ENCODE measurements at regions not wholly inside any gene's neighbourhood (a gene's known extent, or its start where the extent isn't known, plus 50 kb on each side); places are given as distances from the start of the nearest gene placed in this dataset.
"Not testable (repeated sequence)": the region's sequence is repeated elsewhere in the genome, so short reads cannot be mapped to it uniquely, and the experiment has no call there.

DNA sequence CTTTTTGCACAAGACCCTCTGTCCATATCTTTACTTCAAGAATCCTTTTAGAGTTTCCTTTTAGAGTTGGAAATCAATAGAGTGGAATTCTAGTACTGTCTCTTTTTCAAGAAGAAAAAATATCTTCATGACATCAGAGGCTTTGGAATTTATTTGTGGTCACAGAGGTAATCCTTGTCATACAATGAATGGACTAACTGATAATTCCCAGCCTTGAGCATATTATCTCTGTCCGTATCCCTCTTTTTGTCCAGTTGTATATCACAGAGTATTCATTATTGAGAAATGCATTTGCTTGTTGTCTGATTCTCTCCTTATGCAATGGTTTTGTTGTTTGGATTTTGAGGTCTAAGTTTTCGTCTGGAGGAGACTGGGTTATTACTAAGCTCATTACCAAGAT lies 82.0 kb upstream of the HAPLN1 start:
- no peak for DNase-seq

DNA sequence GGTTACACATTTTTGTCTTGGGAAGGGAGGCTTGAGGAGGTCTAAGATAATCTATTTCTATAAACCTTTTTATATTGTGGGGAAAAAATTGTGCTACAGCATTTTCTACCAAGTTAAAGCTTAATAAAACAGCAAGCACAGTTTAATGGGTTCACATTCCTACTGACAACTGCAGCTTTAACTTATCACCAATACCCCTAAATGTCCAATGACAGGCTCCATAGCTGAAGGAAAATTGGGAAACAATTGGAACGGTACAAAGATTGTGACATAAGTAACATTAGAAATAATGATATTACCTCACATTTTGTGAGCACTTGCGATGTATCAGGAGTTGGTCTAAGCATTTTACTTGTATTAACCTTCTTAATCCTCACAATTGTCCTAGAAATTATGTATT lies 79.5 kb upstream of the HAPLN1 start:
- no peak for DNase-seq

DNA sequence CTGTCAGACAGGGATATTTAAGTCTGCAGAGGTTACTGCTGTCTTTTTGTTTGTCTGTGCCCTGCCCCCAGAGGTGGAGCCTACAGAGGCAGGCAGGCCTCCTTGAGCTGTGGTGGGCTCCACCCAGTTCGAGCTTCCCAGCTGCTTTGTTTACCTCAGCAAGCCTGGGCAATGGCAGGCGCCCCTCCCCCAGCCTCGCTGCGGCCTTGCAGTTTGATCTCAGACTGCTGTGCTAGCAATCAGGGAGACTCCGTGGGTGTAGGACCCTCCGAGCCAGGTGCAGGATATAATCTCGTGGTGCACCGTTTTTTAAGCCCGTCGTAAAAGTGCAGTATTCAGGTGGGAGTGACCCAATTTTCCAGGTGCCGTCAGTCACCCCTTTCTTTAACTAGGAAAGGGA lies 78.4 kb upstream of the HAPLN1 start:
- DNase-seq: not testable (repeated sequence)

DNA sequence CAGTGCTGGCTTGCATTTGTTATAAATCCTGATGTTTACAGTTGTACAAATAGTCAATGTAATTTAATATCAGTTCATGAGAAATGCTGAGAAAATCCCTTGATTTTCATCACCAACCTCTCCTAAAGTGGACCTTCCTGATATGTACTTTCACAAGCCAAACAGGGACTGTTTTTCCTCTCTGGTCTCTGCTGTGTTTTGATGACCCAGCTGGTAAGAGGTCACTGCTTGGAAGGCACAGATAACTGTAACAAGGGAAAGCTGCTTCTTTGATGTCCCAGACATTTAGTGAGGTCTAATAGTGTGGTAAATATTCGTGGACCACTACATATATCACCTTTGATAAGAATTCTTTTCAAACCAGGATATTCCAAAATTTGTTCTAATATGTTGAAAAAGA lies 68.7 kb upstream of the HAPLN1 start:
- DNase-seq: no peak

DNA sequence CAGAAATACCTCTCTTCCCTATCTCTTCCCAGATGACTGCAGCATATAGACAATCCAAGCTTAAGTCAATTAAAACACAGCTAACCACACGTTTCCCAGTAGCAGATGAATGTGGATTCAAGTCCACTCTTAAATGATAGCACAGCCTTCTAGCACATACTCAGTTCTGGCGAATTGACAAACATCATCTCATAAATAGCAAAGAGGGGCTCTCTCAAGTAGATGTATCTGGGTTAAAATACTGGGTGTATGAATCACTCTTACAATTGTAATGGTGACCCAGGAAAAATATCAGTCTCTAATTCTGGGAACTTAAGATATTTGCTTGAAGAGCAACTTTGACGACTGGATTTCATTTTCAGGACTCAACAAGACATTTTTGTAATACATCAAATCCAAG lies 67.0 kb upstream of the HAPLN1 start:
- no peak for DNase-seq

DNA sequence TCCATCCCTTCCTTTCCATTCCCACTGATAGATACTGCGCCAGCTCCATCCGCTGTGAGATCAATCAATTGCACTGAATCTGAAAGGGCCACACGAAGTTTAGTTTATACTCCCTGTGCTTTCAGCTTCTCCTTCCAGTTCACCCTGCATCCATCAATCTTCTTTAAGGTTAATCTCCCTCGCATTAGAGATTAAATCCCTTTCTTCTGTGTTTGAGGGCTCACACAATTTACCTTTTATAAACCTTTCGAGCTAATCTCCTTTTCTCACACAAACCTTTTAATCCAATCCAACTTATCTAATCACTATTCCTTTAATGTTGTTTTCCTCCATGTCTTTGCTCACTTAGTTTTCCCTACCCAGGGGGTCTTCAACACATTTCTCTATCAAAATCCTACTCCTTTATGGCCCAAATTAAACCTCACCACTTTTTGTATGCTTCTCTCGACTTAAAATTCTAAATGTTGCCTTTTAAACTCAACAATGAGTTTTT lies 64.6 kb upstream of the HAPLN1 start:
- DNase-seq: no peak

DNA sequence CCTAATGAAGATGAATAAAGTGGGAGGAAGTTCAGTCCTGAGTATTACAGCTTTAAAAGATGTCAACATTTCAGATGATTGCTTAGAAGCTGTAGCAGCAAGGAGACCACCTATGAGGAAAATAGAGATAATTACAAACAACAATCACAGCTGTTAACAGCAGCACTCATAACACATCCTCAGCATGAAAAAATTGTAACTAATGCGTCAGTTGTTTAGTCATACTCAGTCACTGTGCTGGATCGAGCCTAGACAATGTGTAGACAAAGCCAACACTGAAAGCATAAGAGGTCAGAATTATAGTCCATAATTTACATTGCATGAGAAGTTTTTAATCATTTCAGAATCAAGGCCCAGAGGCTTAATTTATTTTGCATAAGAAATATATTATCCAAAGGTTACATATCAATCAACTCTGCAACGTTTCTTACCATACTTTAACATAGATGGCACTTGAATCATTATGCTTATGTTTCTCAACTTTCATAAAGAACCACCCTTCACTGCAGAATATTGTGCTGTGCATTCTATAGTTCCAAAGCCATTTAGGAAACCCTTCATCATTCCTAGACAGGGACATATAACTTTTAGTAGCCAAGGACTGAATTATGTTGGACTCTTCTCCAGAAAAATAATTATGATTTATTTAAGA lies 60.2 kb upstream of the HAPLN1 start:
- no peak for DNase-seq

DNA sequence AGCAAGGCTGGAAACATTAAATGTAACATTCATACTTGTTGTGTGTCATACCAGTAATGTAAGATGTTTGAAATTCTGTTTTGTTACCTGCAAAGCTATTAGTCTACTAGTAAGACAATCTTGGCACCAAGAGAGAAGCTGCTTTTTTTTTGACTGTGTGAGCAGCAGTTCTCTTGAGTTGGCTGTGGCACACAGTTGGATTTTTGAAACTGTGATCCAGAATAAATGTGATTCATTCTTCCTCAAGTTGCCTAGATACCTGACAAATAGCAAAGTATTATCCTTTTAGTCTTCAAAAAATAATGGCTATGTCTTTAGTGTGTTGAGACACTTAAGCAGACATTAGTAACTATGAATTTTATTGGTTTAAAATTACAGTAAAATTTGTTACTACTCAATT lies 57.2 kb upstream of the HAPLN1 start:
- no peak for DNase-seq

DNA sequence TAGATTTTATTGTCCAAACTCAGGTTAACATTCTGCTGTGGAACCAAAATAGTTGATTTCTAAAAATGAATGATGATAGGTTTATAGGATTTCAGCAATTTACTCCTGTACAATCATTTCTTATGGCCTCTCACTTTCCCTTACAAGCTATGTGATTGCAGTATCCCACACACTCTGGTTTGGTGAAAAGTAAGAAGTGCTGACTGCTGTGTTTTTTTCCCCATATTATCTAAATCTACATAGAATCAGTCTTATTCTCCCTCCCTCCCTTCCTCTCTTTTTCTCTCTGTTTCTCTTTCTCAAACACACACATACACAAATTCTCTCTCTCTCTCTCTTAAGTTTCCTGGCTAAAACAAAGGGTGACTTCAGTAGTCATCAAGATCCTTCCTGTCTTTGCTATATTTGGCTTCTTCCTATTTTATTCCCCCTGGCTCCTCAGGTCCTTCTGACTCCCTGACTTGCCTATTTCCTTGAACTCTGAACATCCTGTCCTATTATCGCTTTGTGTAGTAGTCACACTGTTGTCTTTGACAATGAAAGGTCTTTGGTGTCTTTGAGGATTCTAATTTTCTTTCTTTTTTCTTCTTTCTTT lies 55.9 kb upstream of the HAPLN1 start:
- DNase-seq: no peak

Measured in stimulated activated CD4-positive, alpha-beta T cell treated with anti-CD3 and anti-CD28 coated beads, Interleukin-2, amount 100 ng/mL, for 24 hours (primary cell).